NCI-H1417 (cell line): ENCODE measurements at regions not wholly inside any gene's neighbourhood (a gene's known extent, or its start where the extent isn't known, plus 50 kb on each side); places are given as distances from the start of the nearest gene placed in this dataset.
A peak's percentile ranks its signal among the peaks of the same experiment; 100 is the strongest.

Experiments used
- DNase-seq, 3 experiments: peaks; one replicate each; lab custom pipeline; 2025; lab: John Stamatoyannopoulos, UW

DNA sequence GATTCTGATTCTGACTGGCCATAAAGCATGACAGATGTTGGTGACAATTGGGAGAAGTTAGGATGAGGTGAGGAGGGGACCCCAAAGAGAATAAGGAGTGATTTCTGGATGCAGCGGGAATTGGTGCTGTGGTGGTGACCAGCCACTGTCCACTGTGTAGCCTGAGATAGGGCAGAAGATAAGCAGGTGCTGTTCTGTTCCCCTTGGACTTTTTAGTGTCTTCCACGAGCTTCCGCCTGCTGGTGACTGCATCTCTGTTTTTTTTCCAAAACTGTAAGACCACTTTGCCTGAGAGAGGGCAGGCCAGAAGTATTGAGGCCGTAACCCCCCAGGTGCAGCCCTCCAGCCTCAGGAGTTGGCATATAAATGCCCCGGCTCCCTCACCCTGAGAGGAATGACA lies 161.2 kb upstream of the MYL2 start:
- no peak for DNase-seq

DNA sequence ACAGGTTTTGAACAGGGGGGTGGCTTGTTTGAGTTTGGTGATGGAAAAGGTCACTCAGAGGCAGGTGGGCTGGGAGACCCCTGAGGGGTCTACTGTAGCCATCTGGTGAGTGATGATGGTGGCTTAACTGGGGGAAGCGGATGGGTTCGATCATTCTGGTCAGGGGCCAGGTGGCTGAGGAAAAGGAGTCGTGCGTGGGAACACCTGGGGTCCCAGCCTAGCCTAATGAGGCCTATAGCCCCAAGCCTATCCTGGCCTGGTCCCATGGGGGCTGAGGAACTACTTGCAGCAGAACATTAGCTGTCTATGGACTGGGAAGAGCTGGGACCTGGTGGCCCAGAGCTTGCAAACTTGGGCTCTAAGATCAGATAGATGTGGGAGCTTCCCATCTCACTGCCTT lies 158.4 kb upstream of the MYL2 start:
- DNase-seq, result no peak

DNA sequence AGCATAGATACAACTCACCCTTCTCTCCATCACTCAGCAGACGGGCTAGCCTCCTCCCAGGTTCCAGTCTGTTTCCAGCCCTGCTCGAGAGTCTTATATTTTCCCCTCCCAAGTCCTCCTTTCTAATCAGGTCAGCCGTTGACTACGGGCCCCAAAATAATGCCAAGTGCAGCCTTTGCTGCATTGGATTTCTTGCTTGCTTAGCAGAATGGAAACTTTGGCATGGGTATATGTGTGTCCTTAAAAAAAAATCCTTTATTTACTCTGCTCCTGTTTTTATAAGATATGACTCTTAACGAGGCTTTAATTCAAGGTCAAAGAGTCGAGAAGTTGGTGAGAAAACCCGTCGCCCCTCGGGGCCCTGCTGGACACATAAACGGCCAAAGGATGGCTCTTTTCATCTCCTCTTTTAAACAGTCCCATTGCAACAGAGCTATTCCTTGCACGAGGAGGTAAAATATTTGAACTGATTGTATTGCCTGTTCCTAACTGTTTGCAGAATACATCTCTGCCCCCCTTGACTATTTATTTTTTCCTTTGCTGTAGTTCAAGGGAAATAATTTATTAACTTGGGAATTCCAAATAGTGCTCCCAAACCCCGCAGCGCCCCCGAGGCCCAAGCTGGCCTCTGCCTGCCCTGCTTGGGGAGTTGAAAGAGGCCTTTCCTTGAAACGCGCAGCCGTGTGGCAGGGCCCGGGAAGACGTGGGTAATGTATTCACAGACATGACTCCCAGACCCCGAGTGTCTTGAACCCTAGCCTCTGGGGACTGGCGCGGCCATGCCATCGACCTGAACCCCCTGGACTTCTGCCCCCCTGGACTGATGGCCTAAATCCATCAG lies 156.5 kb upstream of the MYL2 start:
- DNase-seq, result no peak

DNA sequence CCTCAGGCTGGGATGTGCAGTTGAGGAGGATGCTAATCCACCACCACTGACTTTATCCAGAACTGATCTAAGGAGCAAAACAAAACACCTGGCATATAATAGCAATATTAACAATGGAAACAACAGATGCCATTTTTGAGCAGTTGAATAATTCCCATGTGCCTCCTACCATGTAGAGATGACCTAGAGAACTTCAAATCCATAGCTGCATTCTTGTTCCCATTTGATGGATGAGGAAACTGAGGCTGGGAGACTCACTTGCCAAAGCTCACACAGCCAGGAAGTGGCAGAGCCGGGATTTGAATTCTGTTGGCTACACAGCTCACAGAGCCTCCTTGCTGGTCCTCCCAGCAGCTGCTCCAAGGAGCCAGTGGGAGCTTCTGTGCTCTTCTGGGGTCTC lies 155.8 kb upstream of the MYL2 start:
- no peak for DNase-seq

GRCh38 chr12:111074965-111075364 lies 154.6 kb upstream of the MYL2 start:
- no peak for DNase-seq

DNA sequence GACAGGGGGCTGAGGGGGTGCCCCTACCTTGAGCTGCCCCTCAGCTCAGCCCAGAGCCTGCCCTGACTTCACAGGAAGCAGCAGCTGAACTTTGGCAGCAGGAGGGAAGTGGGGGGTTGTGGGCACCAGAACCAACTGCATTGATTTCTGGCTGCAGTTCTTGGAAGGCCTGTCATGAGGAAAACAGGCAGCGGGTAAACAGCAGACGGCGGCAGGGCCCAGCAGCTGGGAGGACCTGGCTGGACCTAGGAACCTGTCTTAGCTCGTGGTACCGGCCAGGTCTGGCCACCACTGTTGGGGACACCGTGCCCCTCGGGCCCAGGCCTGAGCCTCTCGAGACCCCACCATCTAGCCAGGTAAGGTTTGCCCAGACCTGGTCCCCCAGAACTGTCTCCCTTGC lies 154.2 kb upstream of the MYL2 start:
- DNase-seq, result no peak

DNA sequence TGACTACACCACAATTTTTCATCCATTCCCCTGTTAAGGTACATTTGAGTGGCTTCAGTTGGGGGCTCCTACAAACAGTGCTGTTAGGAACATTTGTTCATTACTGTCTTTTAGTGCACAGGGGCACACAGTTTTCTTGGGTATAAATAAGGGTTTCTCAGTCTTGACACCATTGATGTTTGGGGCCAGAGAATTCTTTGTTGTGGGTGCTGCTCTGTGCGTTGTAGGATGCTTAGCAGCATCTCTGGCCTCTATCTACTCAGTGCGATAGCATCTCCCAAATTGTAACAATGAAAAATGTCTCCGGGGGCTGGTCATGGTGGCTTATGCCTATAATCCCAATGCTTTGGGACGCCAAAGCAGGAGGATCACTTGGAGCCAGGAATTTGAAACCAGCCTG lies 153.0 kb upstream of the MYL2 start:
- no peak for DNase-seq

DNA sequence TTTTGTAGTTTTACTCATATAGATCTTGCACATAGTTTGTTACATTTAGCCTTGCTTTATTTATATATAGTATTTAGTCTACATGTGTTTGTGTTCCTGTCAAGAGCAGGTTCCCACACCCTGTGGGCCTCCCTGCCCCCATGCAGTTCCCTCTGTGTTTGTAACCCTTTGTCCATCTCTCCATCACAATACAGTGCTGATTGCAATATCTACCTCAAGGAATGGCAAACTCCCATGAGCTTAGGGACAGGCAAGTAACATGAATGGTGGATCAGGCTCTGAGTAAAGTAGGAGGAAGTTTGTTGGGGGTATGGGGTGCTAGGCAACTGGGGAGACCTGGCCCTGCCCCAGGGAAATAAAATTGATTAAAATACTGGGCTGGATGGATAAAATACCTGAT lies 151.9 kb upstream of the MYL2 start:
- no peak for DNase-seq

- no peak for DNase-seq
These were observed 149.5 kb upstream of the MYL2 start for GRCh38 chr12:111069886-111070285.

DNA sequence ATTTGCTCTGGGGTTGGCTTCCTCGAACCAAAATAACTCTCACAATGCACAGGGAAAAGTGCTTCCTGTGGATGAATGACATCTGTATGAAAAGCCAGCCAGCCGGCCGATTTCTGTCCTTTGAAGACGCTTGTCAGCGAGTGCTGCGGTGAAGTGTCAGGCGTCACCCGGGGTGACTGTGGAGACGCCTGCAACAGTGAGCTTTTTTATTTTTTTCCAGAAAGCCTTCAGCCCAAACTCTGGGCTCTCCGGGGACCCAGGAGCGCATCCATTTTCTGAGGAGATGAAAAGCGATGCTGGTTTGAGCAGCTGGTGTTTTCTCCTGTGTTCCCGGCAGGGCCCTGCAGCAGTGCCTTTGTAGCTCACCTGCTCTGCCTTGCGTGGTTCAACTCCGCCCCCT lies 147.9 kb upstream of the MYL2 start:
- peak in 2 of 3 experiments; percentile 78 to 80 for DNase-seq

DNA sequence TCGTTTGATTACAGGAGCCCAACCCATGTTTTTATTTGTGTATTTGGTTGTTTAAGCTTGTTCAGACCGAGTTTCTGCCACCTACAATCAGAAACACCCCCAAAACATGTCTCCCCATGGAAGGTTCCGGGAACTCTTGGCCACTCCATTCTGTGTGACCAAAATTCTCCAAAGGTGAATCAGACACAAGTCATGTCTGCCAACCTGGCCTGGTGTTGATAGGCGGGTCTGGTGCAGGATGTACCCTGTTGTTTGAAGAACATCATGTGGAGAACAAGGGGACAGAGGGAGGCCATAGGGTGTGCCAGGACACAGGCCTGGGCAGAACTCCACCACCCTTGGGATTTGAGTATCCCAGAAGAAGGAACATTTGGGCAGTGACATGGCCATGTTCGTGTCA lies 147.1 kb upstream of the MYL2 start:
- no peak for DNase-seq

DNA sequence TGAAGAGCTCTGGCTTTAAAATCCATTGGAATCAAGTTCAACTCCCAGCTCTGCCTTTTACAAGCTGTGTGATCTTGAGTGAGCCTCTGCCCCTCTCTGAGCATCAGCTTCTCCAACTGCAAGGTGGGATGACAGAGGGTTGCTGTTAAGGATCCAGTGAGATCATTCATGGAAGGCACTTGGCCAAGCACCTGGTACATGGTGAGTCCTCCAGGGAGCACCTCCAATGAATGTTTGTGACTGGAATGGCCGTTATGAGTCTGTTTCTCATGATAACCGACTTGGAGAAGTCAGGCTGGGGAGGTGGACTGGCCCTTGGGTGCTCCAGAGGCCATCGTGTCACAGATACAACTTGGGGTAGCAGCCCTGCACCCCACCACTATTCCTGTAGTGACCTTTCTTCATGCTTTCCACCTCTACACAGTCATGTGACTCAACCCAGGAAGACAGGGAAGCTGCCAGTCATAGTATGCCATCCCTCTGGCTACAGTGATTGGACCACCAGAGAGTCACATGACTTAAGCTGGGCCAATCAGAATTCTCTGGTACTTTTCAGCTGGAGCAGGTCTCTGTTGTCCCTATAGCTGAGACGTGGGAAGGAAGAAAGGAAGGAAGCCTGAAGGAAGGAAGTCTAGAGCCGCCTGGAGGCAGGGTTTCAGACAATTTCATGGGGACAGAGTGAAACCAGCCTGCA lies 146.5 kb upstream of the MYL2 start:
- no peak for DNase-seq

GRCh38 chr12:111064982-111065381 lies 144.6 kb upstream of the MYL2 start:
- DNase-seq, result no peak

GRCh38 chr12:111064154-111064553 lies 143.8 kb upstream of the MYL2 start:
- no peak for DNase-seq

DNA sequence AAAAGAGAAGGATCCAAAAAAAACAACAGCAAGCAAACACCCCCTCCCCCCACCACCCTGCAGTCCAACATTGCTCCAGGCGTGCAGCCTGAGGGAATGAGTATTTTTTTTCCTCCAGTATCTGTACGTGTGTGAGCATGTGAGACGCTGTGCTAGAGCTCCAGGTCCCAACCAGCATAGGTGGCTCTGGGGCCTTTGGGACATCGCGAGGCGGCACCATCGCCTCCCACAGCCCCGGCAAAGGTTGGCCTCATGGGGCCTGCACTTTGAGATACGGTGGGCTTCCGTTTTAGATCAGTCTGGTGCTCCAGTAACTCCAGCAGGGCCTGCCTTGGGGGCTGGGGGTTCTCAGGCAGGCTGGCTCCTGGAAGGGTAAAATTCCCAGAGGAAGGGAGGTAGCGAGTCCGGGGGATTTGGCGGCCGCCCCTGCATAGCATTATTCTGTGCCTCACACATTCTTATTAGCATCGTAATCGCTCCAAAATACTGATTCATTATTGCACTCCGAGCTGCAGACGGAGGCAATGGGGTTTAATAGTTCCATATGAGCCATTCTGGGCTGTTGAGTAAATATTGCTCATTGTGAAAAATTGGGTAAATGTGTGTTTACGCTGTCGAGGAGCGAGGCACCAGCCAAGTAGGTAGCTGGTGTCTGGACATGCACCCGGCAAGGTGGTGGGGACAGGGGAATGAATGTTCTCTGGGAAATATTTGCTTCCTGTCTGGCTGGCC lies 143.1 kb upstream of the MYL2 start:
- no peak for DNase-seq

GRCh38 chr12:111057701-111058425 lies 137.5 kb upstream of the MYL2 start:
- peak in 2 of 3 experiments; percentile 13 to 69 for DNase-seq

- DNase-seq, result no peak
These were observed 136.5 kb upstream of the MYL2 start for GRCh38 chr12:111056618-111057521.

DNA sequence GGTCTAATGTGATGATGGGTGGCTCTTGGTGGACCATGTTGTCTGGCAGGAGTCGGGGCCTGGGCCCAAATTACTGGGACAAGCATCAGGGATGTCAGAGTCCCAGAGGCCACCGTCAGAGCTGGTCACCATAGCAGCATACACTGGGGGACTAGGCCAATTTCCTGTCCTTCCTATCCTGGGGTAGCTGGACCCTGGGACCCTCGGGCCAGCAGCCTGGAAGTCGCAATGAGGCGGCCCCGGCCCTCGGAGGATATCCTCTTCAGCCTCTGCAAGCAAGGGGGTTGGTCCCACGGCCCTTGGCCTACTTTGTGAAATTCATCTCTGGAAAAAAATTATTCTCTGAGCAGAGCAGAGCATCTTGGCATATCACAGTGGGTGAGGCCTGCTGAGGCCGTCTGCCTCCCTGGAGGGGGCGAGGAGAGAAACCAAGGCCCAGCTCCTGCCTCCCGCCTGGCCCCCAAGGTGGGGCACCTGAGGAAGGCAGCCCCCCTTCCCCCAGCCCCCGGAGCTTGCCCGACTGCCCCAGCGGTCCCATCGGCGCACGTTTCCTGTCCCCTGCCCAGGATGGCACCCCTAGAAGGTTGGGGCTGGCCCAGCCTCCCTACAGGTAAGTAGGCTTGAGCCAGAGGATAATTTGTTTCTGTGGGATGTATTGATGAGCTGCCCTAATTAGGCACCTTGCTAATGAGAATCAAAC lies 135.0 kb upstream of the MYL2 start:
- DNase-seq, result no peak

DNA sequence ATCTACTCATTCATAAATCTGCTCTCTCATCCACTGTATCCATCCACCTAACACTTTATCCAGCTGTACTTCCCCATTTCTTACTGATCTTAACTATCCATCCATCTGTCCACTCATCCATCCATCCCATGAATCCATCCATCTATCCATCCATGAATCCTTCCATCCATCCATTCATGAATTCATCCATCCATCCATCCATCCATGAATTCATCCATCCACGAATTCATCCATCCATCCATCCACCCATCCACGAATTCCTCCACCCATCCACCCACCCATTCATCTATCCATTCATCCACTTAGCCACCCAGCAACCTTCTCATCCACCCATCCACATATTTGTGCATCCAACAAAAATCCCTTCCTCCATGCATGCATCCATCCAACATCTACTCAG lies 128.6 kb upstream of the MYL2 start:
- no peak for DNase-seq

- no peak for DNase-seq
These were observed 126.5 kb upstream of the MYL2 start for GRCh38 chr12:111046896-111047295.

DNA sequence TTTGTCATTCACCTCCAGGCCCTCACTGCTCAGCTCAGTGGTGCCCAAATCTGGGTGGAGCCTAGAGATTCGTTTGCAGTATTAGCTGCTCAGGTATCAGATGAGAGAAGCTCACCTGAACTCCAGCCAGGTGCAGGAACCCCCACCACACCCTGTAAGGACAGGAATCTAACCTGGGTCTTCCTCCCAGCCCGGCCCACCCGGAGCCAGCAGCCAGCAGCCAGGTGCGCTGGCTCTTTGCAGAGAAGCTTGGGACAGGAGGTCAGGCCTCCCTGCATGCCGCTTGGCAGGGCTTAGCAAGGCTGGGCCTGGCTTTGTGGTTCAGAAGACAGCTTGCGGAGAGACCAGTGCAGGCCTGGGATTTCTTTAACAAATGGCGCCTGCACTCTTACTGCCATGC lies 125.6 kb upstream of the MYL2 start:
- no peak for DNase-seq
